DND-41 (cell line): ENCODE measurements at regions not wholly inside any gene's neighbourhood (a gene's known extent, or its start where the extent isn't known, plus 50 kb on each side); places are given as distances from the start of the nearest gene placed in this dataset.

Experiments
- ATAC-seq: fragments of 200-7000 bp; cut with Tn5 transposase; 3 replicates; pipeline ENCODE4 v1.9.1; 2021; ENCODE audit warnings: low read depth; ENCODE audit not compliant: insufficient read depth
- DNase-seq: peaks from one replicate; pipeline ENCODE4 v3.0.0-alpha.2; 2020
- H2AFZ ChIP-seq: 2 replicates; pipeline ENCODE4 v1.6.0; 2012; ENCODE audit warnings: low read depth, low read length
- H3K27ac ChIP-seq: 2 replicates; pipeline ENCODE4 v1.5.1; 2012; ENCODE audit warnings: low read length, inconsistent platforms
- H3K27me3 ChIP-seq: fragments of 200-600 bp; sonication (generic); 2 replicates; pipeline ENCODE4 v1.6.0; 2012; ENCODE audit warnings: low read length, mild to moderate bottlenecking, inconsistent platforms; ENCODE audit not compliant: insufficient read depth, poor library complexity
- H3K36me3 ChIP-seq: 2 replicates; pipeline ENCODE4 v1.5.1; 2012; ENCODE audit warnings: low read length, inconsistent platforms; ENCODE audit not compliant: insufficient read depth
- H3K4me1 ChIP-seq: 2 replicates; pipeline ENCODE4 v1.5.1; 2012; ENCODE audit warnings: mild to moderate bottlenecking, low read length; ENCODE audit not compliant: insufficient read depth
- H3K4me2 ChIP-seq: 2 replicates; pipeline ENCODE4 v1.6.0; 2012; ENCODE audit warnings: mild to moderate bottlenecking, moderate library complexity, low read length, inconsistent platforms; ENCODE audit not compliant: insufficient read depth
- H3K4me3 ChIP-seq, 2 experiments: fragments of 200-600 bp in 1 of 2; shearing (Covaris generic) in 1 of 2; 2 replicates each; pipeline ENCODE4 v1.5.1; 2012 to 2016; ENCODE audit warnings: inconsistent platforms in 2 of 2, low read length in 2 of 2, mild to moderate bottlenecking in 2 of 2, low read depth in 1 of 2, moderate library complexity in 1 of 2
- H3K79me2 ChIP-seq: 2 replicates; pipeline ENCODE4 v1.6.0; 2012; ENCODE audit warnings: low read length, inconsistent platforms; ENCODE audit not compliant: insufficient read depth
- H3K9ac ChIP-seq: 2 replicates; pipeline ENCODE4 v1.6.0; 2012; ENCODE audit warnings: low read depth, mild to moderate bottlenecking, inconsistent platforms, low read length, moderate library complexity
- H3K9me3 ChIP-seq: 2 replicates; pipeline ENCODE4 v1.5.1; 2012; ENCODE audit warnings: low read length, moderate library complexity, mild to moderate bottlenecking, inconsistent platforms; ENCODE audit not compliant: insufficient read depth, severe bottlenecking
- H4K20me1 ChIP-seq: 2 replicates; pipeline ENCODE4 v1.6.0; 2012; ENCODE audit warnings: low read length; ENCODE audit not compliant: insufficient read depth
- EZH2 ChIP-seq: IDR thresholded peaks from 3 replicates; pipeline ENCODE4 v1.6.1; 2012; ENCODE audit warnings: borderline replicate concordance, low read depth, mild to moderate bottlenecking, moderate library complexity, low read length, inconsistent platforms; ENCODE audit not compliant: severe bottlenecking
- TF ChIP-seq, protein P1 (sequence below): IDR thresholded peaks from 2 replicates; pipeline ENCODE4 v1.5.1; 2012; ENCODE audit warnings: borderline replicate concordance, low read length, moderate library complexity, mild to moderate bottlenecking; ENCODE audit not compliant: poor library complexity, severe bottlenecking; ENCODE audit errors: extremely low read depth

DNA sequence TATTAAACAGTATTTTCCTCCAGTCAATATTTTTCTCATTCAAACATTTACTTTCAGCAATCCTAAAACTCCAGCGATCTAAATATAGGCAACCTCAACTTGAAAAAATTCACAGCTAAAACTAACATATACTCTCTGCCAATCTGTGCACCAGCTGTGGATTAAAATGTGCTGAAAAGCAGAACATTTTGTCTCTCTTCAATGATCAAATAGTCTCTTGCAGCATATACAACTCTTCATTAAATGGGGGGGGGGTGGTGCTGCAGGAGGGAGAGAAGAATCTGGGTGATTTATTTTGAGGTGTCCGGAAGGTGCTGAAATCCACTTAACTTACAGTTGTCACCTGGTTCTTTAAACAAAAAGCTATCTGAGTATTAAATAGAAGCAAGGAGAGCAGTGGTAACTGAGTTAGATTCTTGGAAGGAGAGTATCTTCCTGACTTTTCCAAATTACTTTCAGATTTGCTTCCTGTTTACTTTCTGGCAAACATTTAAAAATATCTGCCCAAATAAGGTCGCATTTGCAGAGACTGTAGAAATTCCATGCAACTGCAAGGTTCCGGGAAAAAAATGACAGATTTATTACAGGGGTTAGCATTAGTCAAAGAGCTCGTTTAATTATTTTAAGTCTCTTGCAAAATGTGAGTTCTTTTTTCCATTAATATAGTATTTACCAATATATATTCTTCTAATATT lies 904.7 kb upstream of the ACVR2A start:
- H3K4me2 ChIP-seq = no peak overlapping the region
- H3K79me2 ChIP-seq = no peaks in the 10 kb centered on the region
- TF ChIP-seq EZH2 = no peak
- no peak for ATAC-seq
- H4K20me1 ChIP-seq = no peaks in the 10 kb centered on the region
- H2AFZ ChIP-seq = no peak overlapping the region
- H3K4me1 ChIP-seq = no peaks in the 10 kb centered on the region
- DNase-seq = no peak
- H3K27ac ChIP-seq = no peak overlapping the region
- H3K36me3 ChIP-seq = no peaks in the 10 kb centered on the region
- no peaks in the 10 kb centered on the region for H3K27me3 ChIP-seq
- H3K4me3 ChIP-seq = no peak overlapping the region
- H3K9me3 ChIP-seq = no peaks in the 10 kb centered on the region
- H3K9ac ChIP-seq = no peak overlapping the region

DNA sequence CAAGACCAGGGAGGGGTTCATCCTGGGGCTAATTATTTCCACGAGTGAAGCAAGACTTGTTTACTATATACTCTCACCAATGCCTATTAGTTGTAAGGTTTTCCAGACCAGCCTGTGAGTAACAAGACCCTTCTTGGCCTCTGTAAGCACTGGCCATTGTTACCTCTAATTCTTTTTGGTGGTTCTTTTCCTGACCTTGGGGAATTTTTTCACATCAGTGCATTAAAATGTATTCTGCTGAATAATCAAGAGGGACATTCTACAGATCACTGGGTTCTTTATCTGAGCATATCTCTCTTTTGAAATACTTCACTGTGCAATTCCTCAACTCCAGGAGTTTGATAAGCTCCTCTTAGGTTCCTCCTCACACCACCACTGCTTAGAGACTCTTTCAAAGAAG lies 909.9 kb upstream of the ACVR2A start:
- Histone ChIP-seq H3K36me3 (no peaks in the 10 kb centered on the region), H3K4me2 (no peak overlapping the region), H3K4me1 (no peaks in the 10 kb centered on the region), H3K9ac (no peak overlapping the region), H3K4me3 (no peak overlapping the region), H4K20me1 (no peaks in the 10 kb centered on the region), H3K27me3 (no peaks in the 10 kb centered on the region), H3K9me3 (no peaks in the 10 kb centered on the region), H2AFZ (no peak overlapping the region), H3K79me2 (no peaks in the 10 kb centered on the region), H3K27ac (no peak overlapping the region)
- DNase-seq (no peak), ATAC-seq (no peak)
- TF ChIP-seq EZH2 = no peak
- TF ChIP-seq, protein P1, sequence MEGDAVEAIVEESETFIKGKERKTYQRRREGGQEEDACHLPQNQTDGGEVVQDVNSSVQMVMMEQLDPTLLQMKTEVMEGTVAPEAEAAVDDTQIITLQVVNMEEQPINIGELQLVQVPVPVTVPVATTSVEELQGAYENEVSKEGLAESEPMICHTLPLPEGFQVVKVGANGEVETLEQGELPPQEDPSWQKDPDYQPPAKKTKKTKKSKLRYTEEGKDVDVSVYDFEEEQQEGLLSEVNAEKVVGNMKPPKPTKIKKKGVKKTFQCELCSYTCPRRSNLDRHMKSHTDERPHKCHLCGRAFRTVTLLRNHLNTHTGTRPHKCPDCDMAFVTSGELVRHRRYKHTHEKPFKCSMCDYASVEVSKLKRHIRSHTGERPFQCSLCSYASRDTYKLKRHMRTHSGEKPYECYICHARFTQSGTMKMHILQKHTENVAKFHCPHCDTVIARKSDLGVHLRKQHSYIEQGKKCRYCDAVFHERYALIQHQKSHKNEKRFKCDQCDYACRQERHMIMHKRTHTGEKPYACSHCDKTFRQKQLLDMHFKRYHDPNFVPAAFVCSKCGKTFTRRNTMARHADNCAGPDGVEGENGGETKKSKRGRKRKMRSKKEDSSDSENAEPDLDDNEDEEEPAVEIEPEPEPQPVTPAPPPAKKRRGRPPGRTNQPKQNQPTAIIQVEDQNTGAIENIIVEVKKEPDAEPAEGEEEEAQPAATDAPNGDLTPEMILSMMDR = no peak

DNA sequence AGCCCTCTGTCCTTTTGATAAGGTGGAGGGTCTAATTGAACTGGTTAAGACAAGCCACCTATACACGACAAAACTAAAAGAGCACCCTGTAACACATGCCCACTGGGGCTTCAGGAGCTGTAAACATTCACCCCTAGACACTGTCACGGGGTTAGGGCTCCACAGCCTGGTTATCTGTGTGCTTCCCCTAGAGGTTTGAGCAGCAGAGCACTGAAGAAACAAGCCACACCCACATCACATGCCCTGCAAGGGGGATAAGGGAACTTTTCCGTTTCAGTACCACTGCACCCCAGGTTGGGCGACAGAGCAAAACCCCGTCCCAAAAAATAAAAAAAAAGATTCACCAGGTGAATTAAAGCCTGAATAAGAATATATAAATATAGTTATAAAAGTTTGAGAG lies 913.7 kb upstream of the ACVR2A start:
- H3K4me1 ChIP-seq = no peaks in the 10 kb centered on the region
- H3K27me3 ChIP-seq = no peaks in the 10 kb centered on the region
- H3K36me3 ChIP-seq = no peaks in the 10 kb centered on the region
- no peak for DNase-seq
- no peaks in the 10 kb centered on the region for H3K79me2 ChIP-seq
- no peaks in the 10 kb centered on the region for H3K9me3 ChIP-seq
- no peak overlapping the region for H3K4me2 ChIP-seq
- no peaks in the 10 kb centered on the region for H4K20me1 ChIP-seq
- no peak for ATAC-seq
- no peak overlapping the region for H3K27ac ChIP-seq
- H3K4me3 ChIP-seq = no peak overlapping the region
- TF ChIP-seq, protein P1 = no peak
- no peak for TF ChIP-seq EZH2
- no peak overlapping the region for H3K9ac ChIP-seq
- no peak overlapping the region for H2AFZ ChIP-seq

DNA sequence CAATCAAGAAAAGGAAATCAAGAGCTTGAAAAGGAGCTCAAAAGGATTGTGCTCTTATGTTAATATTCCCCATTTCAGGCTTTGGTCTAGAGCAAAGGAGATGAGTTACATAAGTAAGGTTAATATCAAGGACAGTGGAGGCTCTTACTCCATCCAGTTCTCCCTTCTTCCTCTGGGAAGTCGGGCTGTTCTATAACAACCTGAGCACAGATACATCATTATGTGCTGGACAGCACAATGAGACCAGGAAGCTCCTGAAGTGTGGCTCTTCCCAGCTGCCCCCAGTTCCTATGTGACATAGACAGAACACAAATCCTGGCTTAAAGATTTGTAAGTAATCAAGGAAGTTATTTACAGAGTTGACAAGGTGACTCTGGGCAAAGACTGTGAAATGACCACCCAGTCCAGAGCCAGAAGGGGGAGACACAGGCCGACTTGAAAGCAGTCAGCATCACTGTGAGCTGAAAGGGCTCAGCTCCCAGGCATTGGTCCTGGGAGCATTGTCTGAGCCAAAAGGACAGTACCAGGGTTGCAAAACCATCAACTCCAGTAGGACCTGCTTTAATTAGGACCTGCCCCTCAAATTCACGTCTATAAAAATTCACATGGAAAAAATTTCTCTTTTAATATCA lies 917.6 kb upstream of the ACVR2A start:
- Histone ChIP-seq H3K79me2 (no peaks in the 10 kb centered on the region), H3K36me3 (no peaks in the 10 kb centered on the region), H3K27ac (no peak overlapping the region), H3K4me1 (no peaks in the 10 kb centered on the region), H3K4me3 (no peak overlapping the region), H4K20me1 (no peaks in the 10 kb centered on the region), H3K9ac (no peak overlapping the region), H2AFZ (no peak overlapping the region), H3K27me3 (no peaks in the 10 kb centered on the region), H3K9me3 (no peaks in the 10 kb centered on the region), H3K4me2 (no peak overlapping the region)
- ATAC-seq (0 out of 3 replicates have a peak, but pooled peaks have one; percentile 44), DNase-seq (peak; percentile 10)
- TF ChIP-seq, protein P1 = peak; percentile 40
- TF ChIP-seq EZH2 = no peak
